Heart left ventricle (tissue), 16 donors: ENCODE measurements at regions not wholly inside any gene's neighbourhood (a gene's known extent, or its start where the extent isn't known, plus 50 kb on each side); places are given as distances from the start of the nearest gene placed in this dataset.

Experiments
- ATAC-seq, 4 donors: fragments of 200-7000 bp; cut with Tn5 transposase; one replicate each; pipeline ENCODE4 v1.9.1; 2020 to 2022; ENCODE audit warnings: moderate library complexity in 4 of 4, mild to moderate bottlenecking in 3 of 4, moderate number of reproducible peaks in 1 of 4
- DNase-seq, 5 donors: peaks; one replicate each; pipeline ENCODE4 v3.0.0-alpha.2; 2020
- H3K27ac ChIP-seq, 12 donors: fragments of 200-600 bp; sonication (generic) in 4 of 12; one replicate each; pipeline versions ENCODE4 v1.5.0 to v1.8.0; 2016 to 2022; ENCODE audit warnings: mild to moderate bottlenecking in 2 of 12
- H3K27me3 ChIP-seq, 9 donors: fragments of 200-600 bp; sonication (generic) in 2 of 9; one replicate each; pipeline versions ENCODE4 v1.5.1 to v1.8.0; 2016 to 2022; ENCODE audit warnings: mild to moderate bottlenecking in 3 of 9
- H3K36me3 ChIP-seq, 9 donors: fragments of 200-600 bp; sonication (generic) in 2 of 9; one replicate each; pipeline versions ENCODE4 v1.5.0 to v1.8.0; 2018 to 2022; ENCODE audit warnings: mild to moderate bottlenecking in 2 of 9
- H3K4me1 ChIP-seq, 12 donors: fragments of 200-600 bp; sonication (generic) in 4 of 12; one replicate each; pipeline versions ENCODE4 v1.5.0 to v1.8.0; 2016 to 2022; ENCODE audit warnings: mild to moderate bottlenecking in 3 of 12
- H3K4me3 ChIP-seq, 12 donors: fragments of 200-600 bp; sonication (generic) in 4 of 12; one replicate each; pipeline versions ENCODE4 v1.5.0 to v1.8.0; 2017 to 2022; ENCODE audit warnings: mild to moderate bottlenecking in 9 of 12, moderate library complexity in 4 of 12
- H3K9me3 ChIP-seq, 12 donors: fragments of 200-600 bp; sonication (generic) in 4 of 12; one replicate each; pipeline versions ENCODE4 v1.5.0 to v1.8.0; 2016 to 2022; ENCODE audit warnings: mild to moderate bottlenecking in 1 of 12
- CTCF ChIP-seq, 12 donors: fragments of 200-600 bp; sonication (generic) in 4 of 12; IDR thresholded peaks; one replicate each; pipeline versions ENCODE4 v1.5.0 to v1.8.0; 2018 to 2022; ENCODE audit warnings: antibody characterized with exemption in 12 of 12, mild to moderate bottlenecking in 5 of 12
- POLR2A ChIP-seq, 2 donors: fragments of 450-650 bp; IDR thresholded peaks; one replicate each; pipeline ENCODE4 v1.6.1; 2017; ENCODE audit warnings: antibody characterized with exemption in 2 of 2, mild to moderate bottlenecking in 2 of 2, moderate library complexity in 2 of 2
- WGBS, 4 donors: extraction: QIAGEN DNeasy Blood & Tissue Kit in 2 of 4; methylation state at CpG; one replicate each; pipeline versions ENCODE4 v1.1.5 to v1.1.7; 2013 to 2018; 5-methylcytosine and 5-hydroxymethylcytosine counted together
- intact Hi-C, 10 donors: fragments of 100-400 bp; cut with DNase I; formaldehyde crosslinking; loops; one replicate each; pipeline versions ENCODE4 v1.11.1 to v1.14.2; 2022
- donor health status: ischemic (EF 13 %, LVEDD 7.1; RV severe dilation, severe dysfunction).
- donor health status: healthy with polysubstance abuse.
- donor health status: DM: no; HTN: yes; CAD: no.
- donor health status: DM: no; HTN: no; CAD: no.
- donor health status: ischemic (EF 25% LVEDD 6.9; RV normal size, moderate dysfunction).
- donor health status: ischemic (EF 25% LVEDD 5.7; RV mildly dilated, moderate dysfunction).
- donor health status: healthy.
- donor health status: DM: yes; HTN: yes; CAD: no.
- donor health status: ischemic (EF 35%, LVEDD 5.7; RV mildly dilated, moderate dysfunction).
- donor health status: nonischemic (EF 11% LVEDD 7.7; RV severe dilation, severe dysfunction).
- donor health status: DM: yes; HTN: yes; CAD: no.
- donor health status: PGD.
- donor health status: ischemic (EF 29% LVEDD 5.4; RV normal size, mild dysfunction).
- donor health status: nonischemic (EF 23%, LVEDD 6.1; RV moderate dilation, normal function).

GRCh38 chr15:95701410-95701809 is 629.1 kb upstream of the NR2F2 start:
- intact Hi-C loops = no loop called here
- WGBS, 4 donors = 78 to 93% (median 83%) methylated on average over 1 of the region's 1 CpG
- no peak for TF ChIP-seq CTCF (IDR thresholded peaks at IDR 0.05)
- no peak for TF ChIP-seq POLR2A (IDR thresholded peaks at IDR 0.05)

GRCh38 chr15:95709959-95710695 is 620.4 kb upstream of the NR2F2 start:
- no peak overlapping the region for H3K4me3 ChIP-seq
- H3K36me3 ChIP-seq = no peaks in the 10 kb centered on the region
- 69 to 83% (median 70%) methylated on average over 9 of the region's 9 CpGs for WGBS, 4 donors
- intact Hi-C loops = no loop called here
- peaks cover 0 to 3% (median 0%) of the 10 kb centered on the region in 12 donors for H3K9me3 ChIP-seq
- H3K27me3 ChIP-seq = no peaks in the 10 kb centered on the region
- DNase-seq (no peak), ATAC-seq (no peak)
- no peak overlapping the region for H3K27ac ChIP-seq
- TF ChIP-seq CTCF (IDR thresholded peaks at IDR 0.05) (no peak), POLR2A (IDR thresholded peaks at IDR 0.05) (no peak)
- H3K4me1 ChIP-seq = no peaks in the 10 kb centered on the region

More at GRCh38 chr15:95701410-95701809, 629.1 kb upstream of the NR2F2 start:
- ATAC-seq (no peak), DNase-seq (no peak)
- H3K27me3 ChIP-seq = no peaks in the 10 kb centered on the region
- H3K4me3 ChIP-seq = no peak overlapping the region
- no peaks in the 10 kb centered on the region for H3K4me1 ChIP-seq
- no peaks in the 10 kb centered on the region for H3K36me3 ChIP-seq
- H3K9me3 ChIP-seq = peaks cover 0 to 46% (median 24%) of the 10 kb centered on the region in 12 donors
- H3K27ac ChIP-seq = no peak overlapping the region

- no peaks in the 10 kb centered on the region for H3K36me3 ChIP-seq
- TF ChIP-seq POLR2A (IDR thresholded peaks at IDR 0.05) (no peak), CTCF (IDR thresholded peaks at IDR 0.05) (no peak)
- no peaks in the 10 kb centered on the region for H3K9me3 ChIP-seq
- intact Hi-C loops = no loop called here
- no peaks in the 10 kb centered on the region for H3K27me3 ChIP-seq
- H3K4me1 ChIP-seq = no peaks in the 10 kb centered on the region
- ATAC-seq = no peak
- no peak for DNase-seq
- H3K27ac ChIP-seq = no peak overlapping the region
- no peak overlapping the region for H3K4me3 ChIP-seq
- WGBS, 4 donors = 57 to 81% (median 63%) methylated on average over 1 of the region's 1 CpG
These were observed 617.7 kb upstream of the NR2F2 start for GRCh38 chr15:95712785-95713184.

DNA sequence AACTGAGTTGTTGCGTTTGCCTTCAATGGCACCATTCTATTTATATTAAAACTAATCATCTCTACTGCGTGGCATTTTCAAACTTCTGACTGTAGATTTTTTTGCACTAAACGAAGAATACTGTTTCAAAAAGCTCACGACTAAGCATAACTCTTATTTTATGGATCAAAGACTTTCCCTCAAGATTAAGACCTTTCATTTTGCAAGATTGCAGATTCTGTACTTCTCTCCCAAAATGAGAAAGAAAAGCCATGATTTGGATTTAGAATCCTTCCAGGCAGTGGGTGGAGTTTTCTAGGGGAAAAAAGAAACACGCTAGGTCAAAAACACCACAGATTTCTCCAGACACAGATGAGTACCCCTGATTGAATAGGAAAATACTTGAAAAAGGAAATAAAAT is 617.2 kb upstream of the NR2F2 start:
- DNase-seq = no peak
- no peaks in the 10 kb centered on the region for H3K27me3 ChIP-seq
- no peaks in the 10 kb centered on the region for H3K36me3 ChIP-seq
- H3K9me3 ChIP-seq = no peaks in the 10 kb centered on the region
- TF ChIP-seq POLR2A (IDR thresholded peaks at IDR 0.05) = no peak
- TF ChIP-seq CTCF (IDR thresholded peaks at IDR 0.05) = no peak
- ATAC-seq = no peak
- peaks cover 0 to 2% (median 0%) of the 10 kb centered on the region in 12 donors for H3K4me1 ChIP-seq
- intact Hi-C loops = no loop called here
- H3K4me3 ChIP-seq = no peak overlapping the region
- 65 to 75% (median 69%) methylated on average over 5 of the region's 5 CpGs for WGBS, 4 donors
- H3K27ac ChIP-seq = no peak overlapping the region
